T-helper 2 cell treated with Interferon-gamma antibody and Interleukin-4, amounts not matched to agents 5 μg/mL and 100 μg/mL, for 36 hours (primary cell): ENCODE measurements at regions not wholly inside any gene's neighbourhood (a gene's known extent, or its start where the extent isn't known, plus 50 kb on each side); places are given as distances from the start of the nearest gene placed in this dataset.
"Not testable (repeated sequence)": the region's sequence is repeated elsewhere in the genome, so short reads cannot be mapped to it uniquely, and the experiment has no call there.

Experiments used
- DNase-seq: peaks from one replicate; pipeline ENCODE4 v3.0.0; 2021; ENCODE audit warnings: low spot score
- H3K27ac Mint-ChIP-seq: one replicate; pipeline ENCODE4 v1.8.0; 2021; ENCODE audit warnings: mild to moderate bottlenecking, mixed read lengths
- H3K27me3 Mint-ChIP-seq: one replicate; pipeline ENCODE4 v1.8.0; 2021; ENCODE audit warnings: low read depth, mixed read lengths
- H3K36me3 Mint-ChIP-seq: one replicate; pipeline ENCODE4 v1.8.0; 2021; ENCODE audit warnings: low read depth, mixed read lengths
- H3K4me1 Mint-ChIP-seq: one replicate; pipeline ENCODE4 v1.8.0; 2021; ENCODE audit warnings: low read depth, mixed read lengths
- H3K4me3 Mint-ChIP-seq: one replicate; pipeline ENCODE4 v1.8.0; 2022; ENCODE audit warnings: mild to moderate bottlenecking, moderate library complexity, mixed read lengths
- H3K9me3 Mint-ChIP-seq: one replicate; pipeline ENCODE4 v1.8.0; 2021; ENCODE audit warnings: mixed read lengths

DNA sequence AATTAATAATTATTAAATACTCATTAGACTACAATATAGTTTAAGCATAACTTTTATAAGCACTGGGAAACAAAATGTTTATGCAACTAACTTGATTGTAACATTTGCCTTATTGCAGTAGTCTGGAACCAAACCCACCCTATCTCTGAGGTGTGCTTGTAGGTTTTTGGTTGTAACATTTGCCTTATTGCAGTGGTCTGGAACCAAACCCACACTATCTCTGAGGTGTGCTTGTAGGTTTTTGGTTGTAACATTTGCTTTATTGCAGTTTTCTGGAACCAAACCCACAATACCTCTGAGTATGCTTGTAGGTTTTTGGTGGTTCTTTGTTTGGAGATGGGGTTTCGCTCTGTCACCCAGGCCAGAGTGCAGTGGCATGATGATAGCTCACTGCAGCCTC is 1376.4 kb upstream of the DEFB115 start:
- not testable (repeated sequence) for H3K27me3 Mint-ChIP-seq, H3K4me1 Mint-ChIP-seq, H3K4me3 Mint-ChIP-seq, H3K36me3 Mint-ChIP-seq, H3K27ac Mint-ChIP-seq, DNase-seq
- H3K9me3 Mint-ChIP-seq = peaks cover 59% of the 10 kb centered on the region

DNA sequence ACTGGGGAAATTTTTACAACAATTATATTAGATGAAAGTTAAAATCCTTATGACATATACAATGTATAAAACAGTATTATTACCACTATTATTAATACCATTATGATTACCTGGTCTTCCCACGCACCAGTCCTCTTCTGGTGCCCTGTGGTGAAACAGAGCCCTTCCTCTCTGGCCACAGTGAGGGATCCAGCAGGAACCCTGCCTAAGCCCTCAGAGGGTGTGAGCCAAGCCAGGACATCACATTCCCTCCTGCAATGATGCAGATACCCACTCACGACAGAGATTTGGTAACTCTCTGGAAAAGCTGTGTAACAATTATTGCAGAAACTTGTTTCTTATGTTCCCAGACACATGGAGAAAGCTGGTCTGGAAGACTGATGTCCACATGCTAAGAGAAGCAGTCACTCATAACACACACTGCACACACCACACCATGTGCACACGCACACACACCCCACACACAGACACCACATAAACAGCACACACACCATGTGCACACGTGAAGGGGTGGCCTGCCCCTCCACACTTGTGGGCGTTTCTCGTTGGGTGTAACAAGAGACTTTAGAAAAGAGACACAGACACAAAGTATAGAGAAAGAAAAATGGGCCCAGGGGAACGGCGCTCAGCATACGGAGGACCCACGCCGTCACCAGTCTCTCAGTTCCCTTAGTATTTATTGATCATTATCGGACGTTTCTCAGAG is 1373.8 kb upstream of the DEFB115 start:
- H3K4me1 Mint-ChIP-seq, H3K27me3 Mint-ChIP-seq, H3K4me3 Mint-ChIP-seq, DNase-seq, H3K36me3 Mint-ChIP-seq, H3K27ac Mint-ChIP-seq: not testable (repeated sequence)
- H3K9me3 Mint-ChIP-seq = peaks cover 65% of the 10 kb centered on the region

- not testable (repeated sequence) for H3K4me1 Mint-ChIP-seq, H3K27ac Mint-ChIP-seq, DNase-seq, H3K27me3 Mint-ChIP-seq, H3K36me3 Mint-ChIP-seq, H3K4me3 Mint-ChIP-seq
- H3K9me3 Mint-ChIP-seq = peaks cover 66% of the 10 kb centered on the region
These were observed 1373.1 kb upstream of the DEFB115 start for GRCh38 chr20:29884322-29884721.

- Mint-ChIP-seq H3K36me3 (peaks cover 11% of the 10 kb centered on the region), H3K9me3 (peaks cover 62% of the 10 kb centered on the region)
These were observed 1371.9 kb upstream of the DEFB115 start for GRCh38 chr20:29885282-29886185.

GRCh38 chr20:29891555-29891954 is 1365.9 kb upstream of the DEFB115 start:
- not testable (repeated sequence) for DNase-seq, H3K27ac Mint-ChIP-seq, H3K4me3 Mint-ChIP-seq, H3K4me1 Mint-ChIP-seq, H3K27me3 Mint-ChIP-seq
- peaks cover 11% of the 10 kb centered on the region for H3K36me3 Mint-ChIP-seq
- peaks cover 30% of the 10 kb centered on the region for H3K9me3 Mint-ChIP-seq

More at GRCh38 chr20:29885282-29886185, 1371.9 kb upstream of the DEFB115 start:
- not testable (repeated sequence) for H3K4me3 Mint-ChIP-seq, DNase-seq, H3K27me3 Mint-ChIP-seq, H3K4me1 Mint-ChIP-seq, H3K27ac Mint-ChIP-seq
